DND-41 (cell line): ENCODE measurements at regions not wholly inside any gene's neighbourhood (a gene's known extent, or its start where the extent isn't known, plus 50 kb on each side); places are given as distances from the start of the nearest gene placed in this dataset.

Experiments
- CTCF ChIP-seq: IDR thresholded peaks from 2 replicates; pipeline ENCODE4 v1.5.1; 2012; ENCODE audit warnings: borderline replicate concordance, low read length, moderate library complexity, mild to moderate bottlenecking; ENCODE audit not compliant: poor library complexity, severe bottlenecking; ENCODE audit errors: extremely low read depth
- EZH2 ChIP-seq: IDR thresholded peaks from 3 replicates; pipeline ENCODE4 v1.6.1; 2012; ENCODE audit warnings: borderline replicate concordance, low read depth, mild to moderate bottlenecking, moderate library complexity, low read length, inconsistent platforms; ENCODE audit not compliant: severe bottlenecking

DNA sequence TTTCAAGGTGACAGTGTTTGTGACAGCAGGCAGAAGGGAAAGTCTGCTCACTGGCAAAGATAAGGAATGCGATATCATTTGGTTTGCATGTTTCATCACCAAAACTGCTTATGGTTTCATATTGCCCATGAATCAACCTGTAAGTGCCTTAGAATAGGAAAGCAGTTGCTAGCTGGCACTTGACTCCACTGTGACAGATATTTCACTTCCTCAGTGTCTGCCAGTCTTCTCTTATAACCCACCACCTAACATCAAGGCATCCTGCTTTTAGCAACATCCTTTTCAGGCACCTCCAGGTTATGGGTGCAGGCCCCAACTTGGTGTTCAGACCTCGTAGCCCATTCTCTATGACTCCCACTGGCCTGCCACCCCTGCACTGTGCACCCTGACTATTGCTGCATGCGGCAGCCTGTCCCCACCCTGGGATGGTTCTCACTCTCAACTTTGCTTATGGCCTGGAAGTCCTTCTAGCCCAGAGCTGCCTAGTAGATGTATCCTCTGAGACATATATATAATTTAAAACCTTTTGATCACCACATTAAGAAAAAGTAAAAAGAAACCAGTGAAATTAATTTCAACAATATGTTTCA, 154.4 kb upstream of the RARB start:
- TF ChIP-seq CTCF (no peak), EZH2 (no peak)
